Neural progenitor cell (in vitro differentiated cells): ENCODE measurements at regions not wholly inside any gene's neighbourhood (a gene's known extent, or its start where the extent isn't known, plus 50 kb on each side); places are given as distances from the start of the nearest gene placed in this dataset.

Experiments
- DNase-seq: peaks from one replicate; pipeline ENCODE4 v3.0.0-alpha.2; 2016; ENCODE audit warnings: low spot score
- H2AFZ ChIP-seq: fragments of 200-600 bp; sonication (generic); replicated peaks from 2 replicates; pipeline ENCODE4 v1.6.1; 2016; ENCODE audit warnings: antibody characterized with exemption
- H3F3A ChIP-seq: fragments of 200-600 bp; sonication (generic); 2 replicates; pipeline ENCODE4 v1.6.1; 2016; ENCODE audit warnings: antibody characterized with exemption, low read depth
- H3K27ac ChIP-seq: fragments of 200-600 bp; sonication (generic); 2 replicates; pipeline ENCODE4 v1.5.1; 2016; ENCODE audit warnings: mild to moderate bottlenecking
- H3K27me3 ChIP-seq: fragments of 200-600 bp; sonication (generic); 2 replicates; pipeline ENCODE4 v1.6.1; 2016; ENCODE audit warnings: mild to moderate bottlenecking, moderate library complexity
- H3K36me3 ChIP-seq: fragments of 200-600 bp; sonication (generic); 2 replicates; pipeline ENCODE4 v1.5.1; 2016
- H3K4me1 ChIP-seq: fragments of 200-600 bp; sonication (generic); 2 replicates; pipeline ENCODE4 v1.6.1; 2016; ENCODE audit warnings: mixed run types
- H3K4me2 ChIP-seq: fragments of 200-600 bp; sonication (generic); 2 replicates; pipeline ENCODE4 v1.6.1; 2016
- H3K4me3 ChIP-seq: fragments of 200-600 bp; sonication (generic); 2 replicates; pipeline ENCODE4 v1.5.1; 2016
- H3K79me2 ChIP-seq: fragments of 200-600 bp; sonication (generic); 2 replicates; pipeline ENCODE4 v1.6.1; 2016; ENCODE audit warnings: low read depth
- H3K9ac ChIP-seq: fragments of 200-600 bp; sonication (generic); 2 replicates; pipeline ENCODE4 v1.6.1; 2016
- H3K9me3 ChIP-seq: fragments of 200-600 bp; sonication (generic); 2 replicates; pipeline ENCODE4 v1.5.1; 2016; ENCODE audit warnings: low read depth
- H4K20me1 ChIP-seq: fragments of 200-600 bp; sonication (generic); 2 replicates; pipeline ENCODE4 v1.6.1; 2016; ENCODE audit warnings: low read depth
- H3K27ac Mint-ChIP-seq: 3 replicates; pipeline ENCODE4 v1.8.0; 2021; ENCODE audit warnings: mixed read lengths
- H3K27me3 Mint-ChIP-seq: 2 replicates; pipeline ENCODE4 v1.8.0; 2022; ENCODE audit warnings: low read depth, mild to moderate bottlenecking, inconsistent platforms, moderate library complexity, mixed read lengths; ENCODE audit not compliant: insufficient read depth
- H3K36me3 Mint-ChIP-seq: 3 replicates; pipeline ENCODE4 v1.8.0; 2021; ENCODE audit warnings: mixed read lengths
- H3K4me1 Mint-ChIP-seq: 3 replicates; pipeline ENCODE4 v1.8.0; 2021; ENCODE audit warnings: mixed read lengths
- H3K4me3 Mint-ChIP-seq: 3 replicates; pipeline ENCODE4 v1.8.0; 2021; ENCODE audit warnings: mild to moderate bottlenecking, moderate library complexity, mixed read lengths
- H3K9me3 Mint-ChIP-seq: 3 replicates; pipeline ENCODE4 v1.8.0; 2020; ENCODE audit warnings: mixed read lengths
- CTCF ChIP-seq: fragments of 200-600 bp; sonication (generic); IDR thresholded peaks from 2 replicates; pipeline ENCODE4 v1.5.1; 2017; ENCODE audit warnings: antibody characterized with exemption, mild to moderate bottlenecking
- EZH2 ChIP-seq: fragments of 200-600 bp; sonication (generic); IDR thresholded peaks from 2 replicates; pipeline ENCODE4 v1.6.1; 2017; ENCODE audit warnings: antibody characterized with exemption, mild to moderate bottlenecking, moderate library complexity
- EZH2phosphoT487 ChIP-seq: fragments of 200-600 bp; sonication (generic); IDR thresholded peaks from 2 replicates; pipeline ENCODE4 v1.6.1; 2017; ENCODE audit warnings: antibody characterized with exemption

DNA sequence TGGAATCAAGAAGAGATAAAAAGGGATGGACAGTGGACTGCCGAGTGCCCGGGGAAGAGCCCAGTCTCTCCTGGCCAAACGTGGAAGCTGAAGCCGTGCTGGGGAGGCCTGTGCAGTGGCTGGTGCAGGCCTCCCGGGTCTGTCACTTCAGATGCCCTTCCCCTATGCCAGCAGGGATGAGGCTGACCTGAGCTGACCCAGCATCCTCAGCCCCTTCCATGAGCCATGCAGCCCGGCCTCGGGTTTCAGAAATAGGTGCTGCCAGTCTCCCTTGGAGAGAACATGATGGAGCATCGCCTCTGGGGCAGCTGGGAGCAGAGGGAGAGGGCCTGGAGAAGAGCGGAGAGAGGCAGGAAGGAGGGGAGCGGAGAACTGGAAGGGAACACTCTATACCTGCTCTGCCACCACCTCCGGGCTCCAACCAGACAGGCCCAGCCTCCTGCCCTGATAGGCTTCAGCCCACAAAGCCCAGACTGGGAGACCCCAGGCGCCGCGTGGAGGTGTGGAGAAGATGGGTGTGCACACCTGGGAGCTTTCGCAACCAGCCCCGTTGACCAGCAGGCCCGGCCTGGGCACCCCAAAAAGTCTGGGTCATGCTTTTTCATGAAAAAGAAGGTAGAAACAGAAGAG is 68.6 kb upstream of the PPP2R2D start:
- no peaks in the 10 kb centered on the region for H3K4me1 ChIP-seq
- H3K36me3 ChIP-seq = no peaks in the 10 kb centered on the region
- no peaks in the 10 kb centered on the region for H3K36me3 Mint-ChIP-seq
- H3K27me3 ChIP-seq = no peaks in the 10 kb centered on the region
- H3K4me3 Mint-ChIP-seq = no peak overlapping the region
- TF ChIP-seq CTCF (no peak), EZH2phosphoT487 (no peak), EZH2 (no peak)
- H4K20me1 ChIP-seq = no peaks in the 10 kb centered on the region
- H3K4me3 ChIP-seq = no peak overlapping the region
- H3K27ac Mint-ChIP-seq = no peak overlapping the region
- no peak overlapping the region for H2AFZ ChIP-seq
- DNase-seq = no peak
- H3K4me2 ChIP-seq = no peak overlapping the region
- H3K9ac ChIP-seq = no peak overlapping the region
- H3K79me2 ChIP-seq = no peaks in the 10 kb centered on the region
- H3K9me3 ChIP-seq = no peaks in the 10 kb centered on the region
- peaks cover 3% of the 10 kb centered on the region for H3K27me3 Mint-ChIP-seq
- peaks cover 4% of the 10 kb centered on the region for H3K9me3 Mint-ChIP-seq
- H3K4me1 Mint-ChIP-seq = no peaks in the 10 kb centered on the region
- no peaks in the 10 kb centered on the region for H3F3A ChIP-seq
- no peak overlapping the region for H3K27ac ChIP-seq

- Mint-ChIP-seq H3K4me1 (no peaks in the 10 kb centered on the region), H3K36me3 (no peaks in the 10 kb centered on the region), H3K27ac (no peak overlapping the region), H3K27me3 (peaks cover 3% of the 10 kb centered on the region), H3K4me3 (no peak overlapping the region), H3K9me3 (peaks cover 4% of the 10 kb centered on the region)
- Histone ChIP-seq H3K9ac (no peak overlapping the region), H3K4me3 (no peak overlapping the region), H3K79me2 (no peaks in the 10 kb centered on the region), H3K27me3 (no peaks in the 10 kb centered on the region), H3K27ac (no peak overlapping the region), H3F3A (no peaks in the 10 kb centered on the region), H3K9me3 (no peaks in the 10 kb centered on the region), H3K4me2 (no peak overlapping the region), H4K20me1 (no peaks in the 10 kb centered on the region), H3K4me1 (no peaks in the 10 kb centered on the region), H3K36me3 (no peaks in the 10 kb centered on the region), H2AFZ (no peak overlapping the region)
- no peak for DNase-seq
- TF ChIP-seq CTCF = no peak
- no peak for TF ChIP-seq EZH2
- no peak for TF ChIP-seq EZH2phosphoT487
These were observed 67.8 kb upstream of the PPP2R2D start for GRCh38 chr10:131833013-131833412.

DNA sequence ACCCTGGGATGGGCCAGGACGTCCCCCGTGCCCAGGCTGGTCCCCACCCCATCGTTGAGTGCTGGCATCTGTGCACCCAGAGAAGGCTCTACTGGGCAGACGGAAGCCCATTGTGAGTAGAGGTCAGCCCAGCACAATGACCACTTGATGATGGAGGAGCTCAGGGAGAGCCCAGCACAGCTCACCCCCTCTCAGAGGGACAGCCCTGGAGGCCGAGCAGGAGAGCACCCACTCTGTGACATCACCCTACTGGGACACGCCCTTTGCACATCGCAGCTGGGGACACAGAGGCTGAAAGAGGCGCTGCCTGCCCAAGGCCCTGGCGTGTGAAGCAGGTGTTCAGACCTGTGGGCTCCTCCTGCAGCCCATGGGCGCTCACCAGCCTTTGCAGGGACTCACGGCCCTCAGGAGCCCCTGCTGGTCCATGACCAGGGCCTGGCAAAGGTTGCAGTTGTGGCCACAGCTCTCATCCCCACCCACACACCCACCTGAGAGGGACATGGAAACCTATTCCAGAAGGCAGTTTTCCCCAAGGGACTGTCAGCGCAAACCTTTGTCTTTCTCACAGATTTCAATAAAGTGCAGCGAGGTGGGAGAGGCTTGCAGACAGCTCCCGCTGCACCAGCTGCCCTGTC is 67.2 kb upstream of the PPP2R2D start:
- H3K27ac Mint-ChIP-seq = no peak overlapping the region
- TF ChIP-seq CTCF = no peak
- no peak for TF ChIP-seq EZH2phosphoT487
- no peak for TF ChIP-seq EZH2
- Histone ChIP-seq H2AFZ (no peak overlapping the region), H4K20me1 (no peaks in the 10 kb centered on the region), H3K79me2 (no peaks in the 10 kb centered on the region), H3K9me3 (no peaks in the 10 kb centered on the region), H3K9ac (no peak overlapping the region), H3K27ac (no peak overlapping the region), H3K4me2 (no peak overlapping the region), H3K4me3 (no peak overlapping the region), H3F3A (no peaks in the 10 kb centered on the region), H3K4me1 (no peaks in the 10 kb centered on the region), H3K27me3 (no peaks in the 10 kb centered on the region), H3K36me3 (no peaks in the 10 kb centered on the region)
- peaks cover 4% of the 10 kb centered on the region for H3K9me3 Mint-ChIP-seq
- H3K27me3 Mint-ChIP-seq = peaks cover 3% of the 10 kb centered on the region
- H3K4me1 Mint-ChIP-seq = no peaks in the 10 kb centered on the region
- no peak for DNase-seq
- H3K36me3 Mint-ChIP-seq = no peaks in the 10 kb centered on the region
- H3K4me3 Mint-ChIP-seq = no peak overlapping the region
